Pancreas (tissue), 10 donors: ENCODE measurements at regions not wholly inside any gene's neighbourhood (a gene's known extent, or its start where the extent isn't known, plus 50 kb on each side); places are given as distances from the start of the nearest gene placed in this dataset.

Source experiments
- ATAC-seq, 4 donors: fragments of 200-7000 bp; cut with Tn5 transposase; one replicate each; pipeline versions ENCODE4 v1.8.0 to v1.9.1; 2020; ENCODE audit warnings: mild to moderate bottlenecking in 4 of 4, moderate library complexity in 4 of 4
- DNase-seq, 6 donors: peaks; one replicate each; pipeline ENCODE4 v3.0.0-alpha.2; 2020
- FAIRE-seq: peaks from 2 replicates; lab custom pipeline; 2012; peaks lifted over from hg19 to GRCh38; lab: Jason Lieb, UNC
- H3K27ac ChIP-seq, 4 donors: fragments of 200-600 bp; sonication (generic); 1 replicate in 3 of 4; 2 replicates in 1 of 4; pipeline versions ENCODE4 v1.5.0 to v1.8.0; 2020
- H3K27me3 ChIP-seq, 4 donors: fragments of 200-600 bp; one replicate each; pipeline ENCODE4 v1.8.0; 2021
- H3K36me3 ChIP-seq, 3 donors: fragments of 200-600 bp; sonication (generic) in 1 of 3; one replicate each; pipeline versions ENCODE4 v1.5.0 to v1.8.0; 2020 to 2021
- H3K4me1 ChIP-seq, 3 donors: fragments of 200-600 bp; one replicate each; pipeline ENCODE4 v1.8.0; 2021
- H3K4me3 ChIP-seq, 4 donors: fragments of 200-600 bp; sonication (generic) in 2 of 4; one replicate each; pipeline versions ENCODE4 v1.5.0 to v1.8.0; 2020 to 2021
- H3K9me3 ChIP-seq, 4 donors: fragments of 200-600 bp; one replicate each; pipeline ENCODE4 v1.8.0; 2021
- CTCF ChIP-seq, 4 donors: fragments of 200-600 bp; sonication (generic) in 3 of 4; IDR thresholded peaks; one replicate each; pipeline versions ENCODE4 v1.5.0 to v1.8.0; 2021; ENCODE audit warnings: antibody characterized with exemption in 4 of 4
- WGBS, 2 donors: extraction: QIAGEN DNeasy Blood & Tissue Kit; methylation state at CpG; one replicate each; pipeline ENCODE4 v1.1.7; 2013; 5-methylcytosine and 5-hydroxymethylcytosine counted together
- intact Hi-C, 3 donors: fragments of 100-400 bp; cut with DNase I; formaldehyde crosslinking; loops; one replicate each; pipeline versions ENCODE4 v1.11.1 to v1.14.2; 2022
- donor health status: healthy with polysubstance abuse.
- donor health status: DM: no; HTN: no; CAD: no; lungs with moderate emphysema.
- donor health status: DM: no; HTN: no; CAD: no.
- donor health status: control.
- donor health status: control.
- donor health status: Bipolar disorder and iron deficiency.
- donor health status: DM: yes; HTN: yes; CAD: no.
- donor health status: DM: no; HTN: no; CAD: no.
- donor health status: DM: no; HTN: no; CAD: no.
- donor health status: DM: yes; HTN: yes; CAD: no.

- intact Hi-C loops, result no loop called here
- no peak for DNase-seq
- Histone ChIP-seq H3K9me3 (no peaks in the 10 kb centered on the region), H3K4me3 (no peak overlapping the region), H3K36me3 (no peaks in the 10 kb centered on the region), H3K4me1 (no peaks in the 10 kb centered on the region), H3K27ac (no peak overlapping the region), H3K27me3 (no peaks in the 10 kb centered on the region)
- no peak for FAIRE-seq
- ATAC-seq, result no peak
- WGBS, 2 donors, result 57 to 64% methylated on average over 3 of the region's 3 CpGs
- TF ChIP-seq CTCF (IDR thresholded peaks at IDR 0.05), result no peak
These were observed 91.5 kb upstream of the IGF1 start for GRCh38 chr12:102571889-102572288.

- Histone ChIP-seq H3K36me3 (no peaks in the 10 kb centered on the region), H3K4me1 (no peaks in the 10 kb centered on the region), H3K27ac (no peak overlapping the region), H3K4me3 (no peak overlapping the region), H3K27me3 (no peaks in the 10 kb centered on the region), H3K9me3 (no peaks in the 10 kb centered on the region)
- FAIRE-seq (no peak), DNase-seq (no peak), ATAC-seq (no peak)
- no peak for TF ChIP-seq CTCF (IDR thresholded peaks at IDR 0.05)
- 66 to 68% methylated on average over 2 of the region's 2 CpGs for WGBS, 2 donors
- intact Hi-C loops, result no loop called here
These were observed 89.9 kb upstream of the IGF1 start for GRCh38 chr12:102570256-102570655.

- H3K4me3 ChIP-seq, result no peak overlapping the region
- H3K4me1 ChIP-seq, result no peaks in the 10 kb centered on the region
- H3K27me3 ChIP-seq, result no peaks in the 10 kb centered on the region
- 47 to 50% methylated on average over 1 of the region's 1 CpG for WGBS, 2 donors
- H3K27ac ChIP-seq, result no peak overlapping the region
- no peaks in the 10 kb centered on the region for H3K36me3 ChIP-seq
- TF ChIP-seq CTCF (IDR thresholded peaks at IDR 0.05), result no peak
- intact Hi-C loops, result no loop called here
- H3K9me3 ChIP-seq, result no peaks in the 10 kb centered on the region
- FAIRE-seq, result no peak
- ATAC-seq, result no peak
- no peak for DNase-seq
These were observed 89.4 kb upstream of the IGF1 start for GRCh38 chr12:102569803-102570202.

GRCh38 chr12:102568276-102568675 is 87.9 kb upstream of the IGF1 start:
- WGBS, 2 donors, result 64 to 66% methylated on average over 4 of the region's 4 CpGs
- intact Hi-C loops, result no loop called here
- no peak overlapping the region for H3K4me3 ChIP-seq
- no peaks in the 10 kb centered on the region for H3K9me3 ChIP-seq
- no peaks in the 10 kb centered on the region for H3K36me3 ChIP-seq
- no peak for ATAC-seq
- FAIRE-seq, result no peak
- no peak for DNase-seq
- H3K27me3 ChIP-seq, result no peaks in the 10 kb centered on the region
- no peak overlapping the region for H3K27ac ChIP-seq
- no peaks in the 10 kb centered on the region for H3K4me1 ChIP-seq
- no peak for TF ChIP-seq CTCF (IDR thresholded peaks at IDR 0.05)

- H3K9me3 ChIP-seq, result no peaks in the 10 kb centered on the region
- no peaks in the 10 kb centered on the region for H3K27me3 ChIP-seq
- FAIRE-seq (no peak), DNase-seq (no peak), ATAC-seq (peak in 1 of 4 donors; percentile 46)
- intact Hi-C loops, result no loop called here
- no peak for TF ChIP-seq CTCF (IDR thresholded peaks at IDR 0.05)
- H3K4me1 ChIP-seq, result no peaks in the 10 kb centered on the region
- no peak overlapping the region for H3K27ac ChIP-seq
- WGBS, 2 donors, result 51 to 65% methylated on average over 6 of the region's 6 CpGs
- no peaks in the 10 kb centered on the region for H3K36me3 ChIP-seq
- no peak overlapping the region for H3K4me3 ChIP-seq
These were observed 86.9 kb upstream of the IGF1 start for GRCh38 chr12:102567031-102567985.
